Naive B cell (primary cell): ENCODE measurements at regions not wholly inside any gene's neighbourhood (a gene's known extent, or its start where the extent isn't known, plus 50 kb on each side); places are given as distances from the start of the nearest gene placed in this dataset.

Experiments used
- ATAC-seq, 2 donors: fragments of 150-1000 bp; cut with Tn5 transposase; 2 replicates each; pipeline ENCODE4 v1.10.0; 2021; ENCODE audit warnings: low read depth in 2 of 2, mild to moderate bottlenecking in 2 of 2, moderate library complexity in 2 of 2
- DNase-seq: peaks from one replicate; pipeline ENCODE4 v3.0.0; 2022
- H3K27ac Mint-ChIP-seq, 6 donors: one replicate each; pipeline ENCODE4 v1.8.0; 2020 to 2022; ENCODE audit warnings: mild to moderate bottlenecking in 6 of 6, mixed read lengths in 6 of 6, moderate library complexity in 5 of 6, inconsistent platforms in 2 of 6
- H3K27me3 Mint-ChIP-seq, 3 donors: one replicate each; pipeline ENCODE4 v1.8.0; 2021 to 2022; ENCODE audit warnings: mixed read lengths in 3 of 3, mild to moderate bottlenecking in 1 of 3
- H3K36me3 Mint-ChIP-seq, 2 donors: one replicate each; pipeline ENCODE4 v1.8.0; 2020 to 2022; ENCODE audit warnings: mixed read lengths in 2 of 2, inconsistent platforms in 1 of 2, mild to moderate bottlenecking in 1 of 2
- H3K4me1 Mint-ChIP-seq, 3 donors: one replicate each; pipeline ENCODE4 v1.8.0; 2020 to 2022; ENCODE audit warnings: mixed read lengths in 3 of 3, inconsistent platforms in 1 of 3, mild to moderate bottlenecking in 1 of 3, moderate library complexity in 1 of 3
- H3K4me3 Mint-ChIP-seq, 8 donors: one replicate each; pipeline ENCODE4 v1.8.0; 2020 to 2022; ENCODE audit warnings: mild to moderate bottlenecking in 8 of 8, mixed read lengths in 8 of 8, moderate library complexity in 8 of 8, inconsistent platforms in 2 of 8
- H3K9me3 Mint-ChIP-seq, 7 donors: one replicate each; pipeline ENCODE4 v1.8.0; 2020 to 2022; ENCODE audit warnings: mixed read lengths in 7 of 7, mild to moderate bottlenecking in 5 of 7, inconsistent platforms in 2 of 7, moderate library complexity in 1 of 7

DNA sequence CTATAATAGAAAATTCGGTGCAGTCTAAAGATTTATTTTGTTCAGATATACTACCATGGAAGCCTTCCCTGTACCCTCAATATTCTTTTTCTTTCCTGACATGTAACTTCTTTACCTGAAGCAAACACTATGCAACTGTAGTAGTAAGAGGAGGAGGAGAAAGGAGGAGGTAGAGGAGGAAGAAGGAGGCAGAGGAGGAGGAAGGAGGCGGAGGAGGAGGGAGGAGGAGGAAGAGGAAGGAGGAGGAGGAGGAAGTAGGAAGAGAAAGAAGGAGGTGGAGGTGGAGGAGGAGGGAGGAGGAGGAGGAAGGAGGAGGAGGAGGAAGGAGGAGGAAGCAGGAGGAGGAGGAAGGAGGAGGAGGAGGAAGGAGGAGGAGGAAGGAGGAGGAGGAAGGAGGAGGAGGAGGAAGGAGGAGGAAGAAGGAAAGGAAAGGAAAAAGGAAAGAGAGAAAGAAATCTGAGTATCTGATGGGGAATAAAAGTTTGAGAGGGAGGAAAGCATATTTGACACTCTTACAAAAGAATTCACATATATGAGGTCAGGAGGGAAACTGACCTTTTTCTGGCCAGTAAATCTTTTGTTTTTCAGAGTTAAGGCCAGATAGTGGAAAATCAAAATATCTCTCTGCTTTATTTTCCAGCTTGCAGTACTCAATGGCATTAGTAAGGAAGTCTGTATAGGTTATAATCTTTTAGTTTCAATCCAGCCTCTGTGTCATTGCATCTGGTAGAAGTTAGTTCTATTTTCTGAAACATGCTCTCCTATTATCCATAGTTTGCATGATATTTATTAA lies 114.5 kb upstream of the LPAR1 start:
- H3K27ac Mint-ChIP-seq: no peak overlapping the region
- H3K27me3 Mint-ChIP-seq: no peaks in the 10 kb centered on the region
- DNase-seq (no peak), ATAC-seq (no peak)
- no peaks in the 10 kb centered on the region for H3K36me3 Mint-ChIP-seq
- H3K4me3 Mint-ChIP-seq: no peak overlapping the region
- no peaks in the 10 kb centered on the region for H3K9me3 Mint-ChIP-seq
- no peaks in the 10 kb centered on the region for H3K4me1 Mint-ChIP-seq

DNA sequence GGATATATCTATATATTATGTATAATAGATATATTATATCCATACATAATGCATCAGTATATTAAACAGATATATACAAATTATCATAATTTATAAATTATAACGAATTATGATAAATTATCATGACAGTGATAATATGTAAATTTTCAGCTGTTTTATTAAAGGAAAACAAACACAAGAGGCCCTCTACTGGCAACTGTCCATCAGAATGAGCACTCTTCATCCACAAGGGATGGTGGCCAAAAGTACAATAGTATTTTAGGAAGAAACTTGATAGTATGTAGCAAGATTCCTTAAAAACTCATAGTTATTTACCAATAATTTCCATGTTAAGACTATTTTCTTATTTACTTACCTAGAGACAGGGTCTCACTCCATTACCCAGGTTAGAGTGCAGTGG lies 113.3 kb upstream of the LPAR1 start:
- H3K9me3 Mint-ChIP-seq: no peaks in the 10 kb centered on the region

DNA sequence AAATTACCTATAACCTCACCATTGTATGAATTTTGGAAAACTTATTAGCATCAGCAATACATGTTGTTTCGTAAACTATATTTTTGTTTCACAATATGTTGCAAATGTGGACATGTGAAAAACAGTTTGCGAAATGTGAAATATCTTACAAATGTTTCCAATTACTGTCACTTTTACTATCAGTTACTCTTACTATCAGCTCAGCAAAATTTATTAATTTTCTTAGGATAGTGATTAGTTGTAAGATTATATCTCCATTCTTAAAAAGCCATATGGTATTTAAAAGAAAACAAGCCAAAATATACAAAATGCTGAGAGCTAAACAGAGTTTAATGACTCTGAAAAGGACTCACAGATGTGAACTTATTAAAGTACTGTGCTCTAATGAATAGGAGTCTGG lies 111.9 kb upstream of the LPAR1 start:
- Mint-ChIP-seq H3K4me3 (no peak overlapping the region), H3K36me3 (no peaks in the 10 kb centered on the region)

More for the DNA sequence above, 113.3 kb upstream of the LPAR1 start:
- no peaks in the 10 kb centered on the region for H3K27me3 Mint-ChIP-seq
- DNase-seq (no peak), ATAC-seq (no peak)
- no peak overlapping the region for H3K4me3 Mint-ChIP-seq
- H3K27ac Mint-ChIP-seq: no peak overlapping the region
- no peaks in the 10 kb centered on the region for H3K36me3 Mint-ChIP-seq
- H3K4me1 Mint-ChIP-seq: no peaks in the 10 kb centered on the region

DNA sequence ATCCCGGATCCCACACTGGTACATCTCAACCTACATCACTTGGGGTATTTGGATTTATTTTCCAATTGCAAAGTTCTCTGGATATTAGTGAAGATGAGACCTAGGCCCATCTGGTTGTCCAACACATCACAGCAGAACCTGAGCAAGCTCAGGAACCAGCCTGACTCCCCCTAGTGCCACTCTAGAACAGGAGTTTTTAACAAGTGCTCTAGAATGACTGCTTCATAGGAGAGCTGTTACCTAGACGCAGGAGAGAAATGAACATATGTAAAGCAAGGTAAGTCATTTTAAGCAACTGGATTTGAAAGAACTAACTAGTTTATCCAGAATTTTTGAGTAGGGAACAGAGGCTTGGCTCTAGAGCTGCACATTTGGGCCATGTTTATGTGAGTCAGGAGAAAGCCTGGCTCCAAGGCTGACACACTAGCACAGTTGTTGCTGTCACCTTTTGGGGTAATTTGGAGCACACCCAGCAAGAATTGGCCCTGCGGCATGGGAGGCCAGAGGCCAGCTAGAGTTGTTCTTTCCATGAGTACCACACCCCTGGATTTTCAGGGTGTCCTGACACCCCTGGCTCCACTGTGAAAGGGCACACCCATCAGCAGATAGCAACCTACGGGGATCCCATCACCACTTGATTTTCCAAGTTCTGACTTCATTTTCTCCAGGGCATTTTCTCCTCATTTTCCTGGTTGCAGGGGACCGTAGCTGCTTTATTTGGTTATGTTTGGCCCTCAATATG lies 110.9 kb upstream of the LPAR1 start:
- H3K9me3 Mint-ChIP-seq: no peaks in the 10 kb centered on the region
- DNase-seq (no peak), ATAC-seq (no peak)
- H3K27me3 Mint-ChIP-seq: no peaks in the 10 kb centered on the region
- no peak overlapping the region for H3K4me3 Mint-ChIP-seq
- H3K27ac Mint-ChIP-seq: no peak overlapping the region
- H3K36me3 Mint-ChIP-seq: no peaks in the 10 kb centered on the region
- no peaks in the 10 kb centered on the region for H3K4me1 Mint-ChIP-seq

More for the DNA sequence above, 111.9 kb upstream of the LPAR1 start:
- ATAC-seq (no peak), DNase-seq (no peak)
- H3K4me1 Mint-ChIP-seq: no peaks in the 10 kb centered on the region
- H3K9me3 Mint-ChIP-seq: no peaks in the 10 kb centered on the region
- no peaks in the 10 kb centered on the region for H3K27me3 Mint-ChIP-seq
- H3K27ac Mint-ChIP-seq: no peak overlapping the region

DNA sequence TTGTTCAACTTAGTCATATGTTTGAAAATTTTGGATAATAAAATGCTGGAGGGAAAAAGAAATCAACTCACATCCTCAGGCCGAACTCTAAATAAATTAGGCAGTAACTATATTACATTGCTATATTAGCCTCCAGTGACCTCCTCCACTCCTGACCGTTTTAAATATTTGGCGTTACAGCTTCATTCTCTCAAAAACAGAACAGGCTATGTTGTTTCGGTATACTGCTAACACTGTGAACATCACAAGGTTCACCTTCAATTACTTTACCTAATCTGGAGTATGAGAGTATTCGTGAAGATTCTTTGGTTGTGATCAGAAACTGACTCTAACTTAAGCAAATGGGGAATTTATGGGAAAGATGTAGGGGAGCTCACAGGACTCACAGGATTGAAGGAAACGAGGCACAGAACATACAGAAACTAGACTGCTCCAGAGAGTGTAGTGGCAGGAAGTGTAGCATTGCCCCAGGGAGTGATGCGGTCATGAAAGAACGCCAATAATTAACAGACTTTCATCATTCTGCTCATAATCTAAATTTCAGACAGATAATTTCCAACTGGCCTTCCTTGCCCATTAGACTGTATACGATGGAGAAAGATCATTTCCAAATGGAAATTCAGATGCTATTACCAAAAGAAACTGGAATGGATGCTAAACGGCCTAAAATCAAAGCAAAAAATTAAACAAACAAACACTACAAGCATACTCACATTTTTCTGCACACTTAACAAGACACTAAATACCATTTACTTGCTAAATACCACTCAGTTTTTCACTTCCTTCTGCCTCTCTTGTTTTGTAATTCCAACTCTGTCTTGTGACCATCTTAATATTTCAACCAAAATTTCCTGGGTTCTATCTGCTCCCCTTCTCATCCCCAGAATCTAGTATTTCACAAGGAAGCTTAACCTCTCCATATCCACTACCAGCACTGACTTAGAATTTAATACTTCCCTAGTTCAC lies 110.1 kb upstream of the LPAR1 start:
- H3K4me3 Mint-ChIP-seq: no peak overlapping the region
- no peak overlapping the region for H3K27ac Mint-ChIP-seq
- H3K36me3 Mint-ChIP-seq: no peaks in the 10 kb centered on the region
- no peaks in the 10 kb centered on the region for H3K4me1 Mint-ChIP-seq
- no peaks in the 10 kb centered on the region for H3K9me3 Mint-ChIP-seq
- no peaks in the 10 kb centered on the region for H3K27me3 Mint-ChIP-seq
- ATAC-seq: no peak
- no peak for DNase-seq

DNA sequence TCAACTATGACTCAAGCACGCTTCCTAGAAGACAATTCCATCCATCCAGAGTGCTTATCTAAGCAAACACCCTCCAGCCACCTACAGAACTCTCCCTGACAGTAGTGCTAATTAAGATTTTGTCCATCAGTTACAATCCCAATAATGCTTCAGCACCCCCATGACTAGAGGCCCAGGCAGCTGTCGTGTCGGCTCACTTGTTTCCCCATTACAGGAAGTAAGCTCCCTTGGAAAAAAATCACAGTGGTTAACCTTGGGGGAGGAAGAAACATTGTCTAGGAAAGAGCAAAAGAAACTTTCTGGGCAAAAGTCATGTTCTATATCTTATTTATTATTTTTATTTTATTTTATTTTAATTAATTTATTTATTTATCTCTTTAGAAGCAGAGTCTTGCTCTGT lies 108.8 kb upstream of the LPAR1 start:
- Mint-ChIP-seq H3K4me1 (no peaks in the 10 kb centered on the region), H3K27ac (no peak overlapping the region), H3K4me3 (no peak overlapping the region), H3K36me3 (no peaks in the 10 kb centered on the region), H3K27me3 (no peaks in the 10 kb centered on the region), H3K9me3 (no peaks in the 10 kb centered on the region)
- no peak for DNase-seq
- ATAC-seq: no peak

DNA sequence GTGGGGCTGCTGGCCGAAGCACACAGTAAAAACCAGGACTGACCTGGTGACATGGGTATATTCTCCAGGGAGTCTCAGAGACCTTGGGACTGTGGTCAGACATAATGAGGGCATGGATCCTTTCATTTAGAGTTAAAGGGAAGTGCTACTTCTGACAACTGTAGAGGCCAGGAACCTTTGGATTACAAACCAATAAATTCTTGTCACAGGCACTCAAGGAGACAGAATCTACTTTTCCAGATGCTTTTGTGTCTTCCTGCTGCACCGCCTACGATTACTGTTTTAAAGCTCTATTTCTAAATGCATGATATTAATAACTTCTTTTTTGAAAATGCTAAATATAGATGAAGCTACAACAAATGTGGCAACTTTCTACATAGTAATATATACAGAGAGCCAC lies 106.5 kb upstream of the LPAR1 start:
- no peaks in the 10 kb centered on the region for H3K36me3 Mint-ChIP-seq
- ATAC-seq (no peak), DNase-seq (no peak)
- no peak overlapping the region for H3K4me3 Mint-ChIP-seq
- H3K4me1 Mint-ChIP-seq: no peaks in the 10 kb centered on the region
- H3K9me3 Mint-ChIP-seq: no peaks in the 10 kb centered on the region
- H3K27me3 Mint-ChIP-seq: no peaks in the 10 kb centered on the region
- no peak overlapping the region for H3K27ac Mint-ChIP-seq

DNA sequence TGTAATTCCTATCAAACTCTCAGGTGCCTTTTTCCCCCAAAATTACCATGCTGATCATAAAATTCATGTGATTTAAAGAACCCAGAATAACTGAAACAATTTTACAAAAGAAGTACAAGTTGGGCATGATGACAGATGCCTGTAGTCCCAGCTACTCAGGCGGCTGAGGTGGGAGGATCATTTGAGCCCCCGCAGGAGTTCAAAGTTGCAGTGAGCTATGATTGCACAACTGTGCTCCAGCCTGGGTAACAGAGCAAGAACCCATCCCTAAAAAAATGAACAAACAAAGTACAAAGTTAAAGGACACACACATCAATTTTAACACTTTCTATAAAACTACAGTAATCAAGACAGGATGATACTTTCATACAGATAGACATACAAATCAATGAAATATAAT lies 97.9 kb upstream of the LPAR1 start:
- peaks cover 4 to 7% of the 10 kb centered on the region in 2 donors for H3K36me3 Mint-ChIP-seq
- H3K9me3 Mint-ChIP-seq: peaks cover 5 to 32% (median 10%) of the 10 kb centered on the region in 7 donors
- ATAC-seq: no peak
- no peaks in the 10 kb centered on the region for H3K4me1 Mint-ChIP-seq
- no peaks in the 10 kb centered on the region for H3K27me3 Mint-ChIP-seq
- no peak overlapping the region for H3K4me3 Mint-ChIP-seq
- DNase-seq: no peak
- no peak overlapping the region for H3K27ac Mint-ChIP-seq

DNA sequence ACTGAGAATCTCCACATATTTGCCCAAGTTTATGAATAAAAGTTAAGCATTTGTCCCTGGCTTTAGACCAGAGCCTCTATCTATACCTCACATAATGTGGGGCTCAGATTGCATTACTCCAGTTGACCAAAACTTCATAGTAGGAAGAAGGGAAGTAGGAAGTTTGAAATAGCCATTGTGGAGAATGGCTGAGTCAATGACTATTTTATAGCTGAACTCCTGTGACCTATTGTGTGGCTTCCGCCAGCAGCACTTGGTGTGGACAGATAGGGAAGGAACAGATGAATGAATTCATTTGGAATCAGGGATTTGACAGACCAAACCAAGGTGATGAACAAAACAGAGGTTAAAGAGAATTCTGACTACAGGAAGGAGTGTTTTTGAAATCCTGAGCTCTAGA lies 92.9 kb upstream of the LPAR1 start:
- Mint-ChIP-seq H3K27me3 (peaks cover 0 to 4% (median 3%) of the 10 kb centered on the region in 3 donors), H3K9me3 (peaks cover 9 to 33% (median 11%) of the 10 kb centered on the region in 7 donors), H3K4me1 (no peaks in the 10 kb centered on the region), H3K4me3 (no peak overlapping the region), H3K36me3 (peaks cover 4 to 7% of the 10 kb centered on the region in 2 donors), H3K27ac (no peak overlapping the region)
- no peak for DNase-seq
- no peak for ATAC-seq

DNA sequence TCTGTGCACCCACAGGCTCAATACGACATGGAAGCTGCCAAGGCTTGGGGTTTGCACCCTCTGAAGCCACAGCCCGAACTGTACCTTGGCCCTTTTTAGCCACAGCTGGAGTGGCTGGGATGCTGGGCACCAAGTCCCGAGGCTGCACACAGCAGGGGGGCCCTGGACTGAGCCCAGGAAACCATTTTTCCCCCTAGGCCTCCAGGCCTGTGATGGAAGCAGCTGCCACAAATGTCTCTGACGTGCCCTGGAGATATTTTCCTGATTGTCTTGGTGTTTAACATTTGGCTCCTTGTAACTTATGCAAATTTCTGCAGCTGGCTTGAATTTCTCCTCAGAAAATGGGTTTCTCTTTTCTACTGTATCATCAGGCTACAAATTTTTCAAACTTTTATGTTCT lies 82.3 kb upstream of the LPAR1 start:
- H3K36me3 Mint-ChIP-seq: peaks cover 0 to 7% of the 10 kb centered on the region in 2 donors
- H3K9me3 Mint-ChIP-seq: peaks cover 3 to 30% (median 16%) of the 10 kb centered on the region in 7 donors
- DNase-seq (no peak), ATAC-seq (no peak)
- H3K27ac Mint-ChIP-seq: no peak overlapping the region
- H3K27me3 Mint-ChIP-seq: peaks cover 0 to 6% (median 0%) of the 10 kb centered on the region in 3 donors
- no peak overlapping the region for H3K4me3 Mint-ChIP-seq
- no peaks in the 10 kb centered on the region for H3K4me1 Mint-ChIP-seq

DNA sequence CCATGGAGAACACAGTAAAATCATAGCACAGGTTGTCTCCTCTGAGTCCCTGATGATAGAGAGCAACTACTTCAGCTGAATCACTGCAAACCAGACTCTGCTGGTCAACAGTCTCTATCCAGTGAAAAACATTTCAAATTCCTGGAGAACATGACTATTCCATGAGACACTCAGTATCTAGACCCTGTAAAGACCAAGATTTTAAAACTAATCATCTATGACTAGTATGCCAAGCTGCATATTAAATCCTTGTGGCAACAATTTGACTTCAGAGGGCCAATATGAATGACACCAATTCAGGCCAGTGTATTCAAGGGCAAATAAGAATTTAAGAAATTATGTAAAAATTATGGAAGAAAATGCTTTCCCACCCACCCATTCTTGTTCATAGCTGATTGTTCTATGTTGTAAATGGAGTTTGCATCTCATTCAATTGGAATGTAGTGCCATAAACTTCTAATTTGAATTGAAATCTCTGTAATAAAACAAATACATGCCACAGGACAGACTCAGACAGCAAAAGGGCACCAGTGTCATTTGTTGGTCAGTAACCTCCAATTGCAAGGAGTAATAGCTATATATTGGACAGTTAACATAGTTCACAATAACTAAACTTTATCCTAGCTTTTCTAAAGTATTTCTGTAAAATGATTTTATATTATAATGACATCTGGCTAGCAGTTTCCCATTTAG lies 80.1 kb upstream of the LPAR1 start:
- no peak overlapping the region for H3K4me3 Mint-ChIP-seq
- H3K36me3 Mint-ChIP-seq: peaks cover 0 to 7% of the 10 kb centered on the region in 2 donors
- H3K27ac Mint-ChIP-seq: peak overlapping the region in 1 of 6 donors; percentile 12
- H3K4me1 Mint-ChIP-seq: no peaks in the 10 kb centered on the region
- ATAC-seq: no peak
- H3K27me3 Mint-ChIP-seq: peaks cover 0 to 6% (median 0%) of the 10 kb centered on the region in 3 donors
- DNase-seq: no peak
- H3K9me3 Mint-ChIP-seq: peaks cover 3 to 30% (median 14%) of the 10 kb centered on the region in 7 donors

DNA sequence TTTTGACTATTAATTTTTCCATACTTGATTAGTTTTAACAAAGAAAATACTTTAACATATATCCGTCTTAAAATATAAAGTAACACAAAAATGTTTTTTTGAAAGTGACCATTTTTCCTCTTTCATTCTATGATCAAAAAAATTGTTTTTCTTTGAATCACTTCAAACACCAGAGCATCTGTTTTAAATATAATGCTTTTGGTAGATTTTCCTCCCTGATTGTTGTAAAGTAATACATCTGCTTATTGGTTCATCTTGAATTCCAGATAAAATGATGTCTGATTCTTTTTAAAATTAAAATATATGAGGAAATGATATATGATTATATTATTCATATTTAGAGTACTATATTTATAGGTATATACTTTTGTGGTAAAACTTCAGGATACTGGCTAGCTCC lies 76.2 kb upstream of the LPAR1 start:
- Mint-ChIP-seq H3K27ac (no peak overlapping the region), H3K36me3 (no peaks in the 10 kb centered on the region), H3K9me3 (peaks cover 0 to 8% (median 3%) of the 10 kb centered on the region in 7 donors), H3K27me3 (no peaks in the 10 kb centered on the region), H3K4me1 (no peaks in the 10 kb centered on the region), H3K4me3 (no peak overlapping the region)
- DNase-seq: no peak
- ATAC-seq: no peak

DNA sequence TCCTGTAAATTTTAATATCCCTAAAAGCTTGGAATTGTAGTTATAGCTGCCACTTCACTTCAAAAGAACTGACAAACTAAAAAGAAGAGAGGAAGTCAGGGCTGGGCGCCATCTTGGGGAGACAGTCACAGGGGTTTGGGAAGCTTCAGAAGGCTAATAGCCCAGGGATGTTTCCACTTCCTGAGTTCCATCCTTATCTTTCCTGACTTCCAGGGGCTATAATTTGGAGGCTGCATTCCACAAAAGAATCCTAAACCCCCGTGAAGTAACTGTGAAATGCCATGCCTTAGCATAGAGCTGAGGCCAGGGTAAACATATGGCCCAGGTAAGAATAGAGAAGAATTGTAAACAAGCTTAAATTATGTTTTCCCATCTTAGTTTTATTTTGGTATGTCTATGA lies 75.4 kb upstream of the LPAR1 start:
- Mint-ChIP-seq H3K4me3 (no peak overlapping the region), H3K27ac (no peak overlapping the region), H3K4me1 (no peaks in the 10 kb centered on the region), H3K9me3 (peaks cover 0 to 4% (median 0%) of the 10 kb centered on the region in 7 donors), H3K27me3 (no peaks in the 10 kb centered on the region), H3K36me3 (no peaks in the 10 kb centered on the region)
- no peak for ATAC-seq
- DNase-seq: no peak
